ENCODE measurements at regions not wholly inside any gene's neighbourhood (a gene's known extent, or its start where the extent isn't known, plus 50 kb on each side); places are given as distances from the start of the nearest gene placed in this dataset.

- DNase-seq = no peak
Measured at GRCh38 chr11:95375451-95375850, 144.4 kb upstream of the SESN3 start.

- DNase-seq = no peak
Measured at GRCh38 chr11:95374105-95374504, 143.1 kb upstream of the SESN3 start.

GRCh38 chr11:95373241-95373640 is 142.2 kb upstream of the SESN3 start:
- DNase-seq = no peak

- no peak for DNase-seq
Measured at GRCh38 chr11:95372097-95372656, 141.2 kb upstream of the SESN3 start.

GRCh38 chr11:95371153-95371552 is 140.2 kb upstream of the SESN3 start:
- no peak for DNase-seq

GRCh38 chr11:95367726-95368125 is 136.7 kb upstream of the SESN3 start:
- DNase-seq = no peak

GRCh38 chr11:95365348-95365747 is 134.3 kb upstream of the SESN3 start:
- DNase-seq = no peak

GRCh38 chr11:95364324-95365295 is 133.6 kb upstream of the SESN3 start:
- DNase-seq = peak; percentile 29

- no peak for DNase-seq
Measured at GRCh38 chr11:95363708-95364107, 132.7 kb upstream of the SESN3 start.

- DNase-seq = no peak
Measured at GRCh38 chr11:95363164-95363563, 132.2 kb upstream of the SESN3 start.

GRCh38 chr11:95361180-95361579 is 130.2 kb upstream of the SESN3 start:
- DNase-seq = no peak

- DNase-seq = no peak
Measured at GRCh38 chr11:95360377-95361075, 129.5 kb upstream of the SESN3 start.

GRCh38 chr11:95359756-95360155 is 128.8 kb upstream of the SESN3 start:
- no peak for DNase-seq

- no peak for DNase-seq
Measured at GRCh38 chr11:95359341-95359663, 128.3 kb upstream of the SESN3 start.

- peak; percentile 10 for DNase-seq
Measured at GRCh38 chr11:95358511-95359340, 127.7 kb upstream of the SESN3 start.

- DNase-seq = no peak
Measured at GRCh38 chr11:95354304-95354703, 123.3 kb upstream of the SESN3 start.

- no peak for DNase-seq
Measured at GRCh38 chr11:95353706-95354105, 122.7 kb upstream of the SESN3 start.

GRCh38 chr11:95352733-95353346 is 121.8 kb upstream of the SESN3 start:
- no peak for DNase-seq

GRCh38 chr11:95349345-95349942 is 118.4 kb upstream of the SESN3 start:
- no peak for DNase-seq

- DNase-seq = no peak
Measured at GRCh38 chr11:95346265-95346664, 115.3 kb upstream of the SESN3 start.

- DNase-seq = no peak
Measured at GRCh38 chr11:95345651-95346050, 114.6 kb upstream of the SESN3 start.

All from NCI-H226 (cell line).